ENCODE measurements at regions not wholly inside any gene's neighbourhood (a gene's known extent, or its start where the extent isn't known, plus 50 kb on each side); places are given as distances from the start of the nearest gene placed in this dataset.

- Histone ChIP-seq H3K4me1 (ENCODE audit: low read length) (no peaks in the 10 kb centered on the region), H3K36me3 (replicated peaks; ENCODE audit: low read depth, low read length) (no peaks in the 10 kb centered on the region), H3K4me2 (ENCODE audit: low read length) (no peak overlapping the region), H3K9ac (ENCODE audit: low read length) (no peak overlapping the region), H3K27ac (ENCODE audit: low read length) (no peak overlapping the region), H3K79me2 (ENCODE audit: low read length) (no peaks in the 10 kb centered on the region), H3K9me3 (ENCODE audit: insufficient read depth, low read length) (no peaks in the 10 kb centered on the region), H2AFZ (ENCODE audit: low read depth, low read length) (no peak overlapping the region), H4K20me1 (ENCODE audit: insufficient read depth, low read length) (no peaks in the 10 kb centered on the region), H3K27me3 (ENCODE audit: low read depth, low read length) (peaks cover 22% of the 10 kb centered on the region), H3K4me3 (ENCODE audit: low read length) (no peak overlapping the region)
- TF ChIP-seq CTCF (IDR thresholded peaks at IDR 0.05; ENCODE audit: low read depth, low read length) (no peak), EZH2phosphoT487 (IDR thresholded peaks at IDR 0.05; ENCODE audit: low read depth) (no peak)
Observed at GRCh38 chr11:19650467-19650866, 62.2 kb upstream of the NAV2 start.

GRCh38 chr11:19649751-19650150 lies 62.9 kb upstream of the NAV2 start:
- no peak for TF ChIP-seq EZH2phosphoT487 (IDR thresholded peaks at IDR 0.05; ENCODE audit: low read depth)
- no peak overlapping the region for H3K27ac ChIP-seq (ENCODE audit: low read length)
- peaks cover 22% of the 10 kb centered on the region for H3K27me3 ChIP-seq (ENCODE audit: low read depth, low read length)
- H3K4me2 ChIP-seq (ENCODE audit: low read length): no peak overlapping the region
- H2AFZ ChIP-seq (ENCODE audit: low read depth, low read length): no peak overlapping the region
- no peak overlapping the region for H3K4me3 ChIP-seq (ENCODE audit: low read length)
- H3K4me1 ChIP-seq (ENCODE audit: low read length): no peaks in the 10 kb centered on the region
- H3K9me3 ChIP-seq (ENCODE audit: insufficient read depth, low read length): no peaks in the 10 kb centered on the region
- no peaks in the 10 kb centered on the region for H4K20me1 ChIP-seq (ENCODE audit: insufficient read depth, low read length)
- H3K79me2 ChIP-seq (ENCODE audit: low read length): no peaks in the 10 kb centered on the region
- no peaks in the 10 kb centered on the region for H3K36me3 ChIP-seq (replicated peaks; ENCODE audit: low read depth, low read length)
- H3K9ac ChIP-seq (ENCODE audit: low read length): no peak overlapping the region

- H3K79me2 ChIP-seq (ENCODE audit: low read length): no peaks in the 10 kb centered on the region
- H3K9me3 ChIP-seq (ENCODE audit: insufficient read depth, low read length): no peaks in the 10 kb centered on the region
- H3K4me1 ChIP-seq (ENCODE audit: low read length): no peaks in the 10 kb centered on the region
- no peak overlapping the region for H3K9ac ChIP-seq (ENCODE audit: low read length)
- TF ChIP-seq CTCF (IDR thresholded peaks at IDR 0.05; ENCODE audit: low read depth, low read length): no peak
- TF ChIP-seq EZH2phosphoT487 (IDR thresholded peaks at IDR 0.05; ENCODE audit: low read depth): no peak
- no peak overlapping the region for H3K27ac ChIP-seq (ENCODE audit: low read length)
- H3K4me2 ChIP-seq (ENCODE audit: low read length): no peak overlapping the region
- no peak overlapping the region for H3K4me3 ChIP-seq (ENCODE audit: low read length)
- H2AFZ ChIP-seq (ENCODE audit: low read depth, low read length): no peak overlapping the region
- peaks cover 18% of the 10 kb centered on the region for H3K27me3 ChIP-seq (ENCODE audit: low read depth, low read length)
- H4K20me1 ChIP-seq (ENCODE audit: insufficient read depth, low read length): no peaks in the 10 kb centered on the region
- H3K36me3 ChIP-seq (replicated peaks; ENCODE audit: low read depth, low read length): no peaks in the 10 kb centered on the region
Observed at GRCh38 chr11:19648321-19648720, 64.3 kb upstream of the NAV2 start.

- Histone ChIP-seq H2AFZ (ENCODE audit: low read depth, low read length) (no peak overlapping the region), H3K27me3 (ENCODE audit: low read depth, low read length) (peaks cover 14% of the 10 kb centered on the region), H4K20me1 (ENCODE audit: insufficient read depth, low read length) (no peaks in the 10 kb centered on the region), H3K79me2 (ENCODE audit: low read length) (no peaks in the 10 kb centered on the region), H3K9ac (ENCODE audit: low read length) (no peak overlapping the region), H3K4me1 (ENCODE audit: low read length) (no peaks in the 10 kb centered on the region), H3K9me3 (ENCODE audit: insufficient read depth, low read length) (no peaks in the 10 kb centered on the region), H3K4me3 (ENCODE audit: low read length) (no peak overlapping the region), H3K4me2 (ENCODE audit: low read length) (no peak overlapping the region), H3K36me3 (replicated peaks; ENCODE audit: low read depth, low read length) (no peaks in the 10 kb centered on the region), H3K27ac (ENCODE audit: low read length) (no peak overlapping the region)
- TF ChIP-seq EZH2phosphoT487 (IDR thresholded peaks at IDR 0.05; ENCODE audit: low read depth) (no peak), CTCF (IDR thresholded peaks at IDR 0.05; ENCODE audit: low read depth, low read length) (no peak)
Observed at GRCh38 chr11:19647816-19648215, 64.8 kb upstream of the NAV2 start.

- Histone ChIP-seq H3K4me2 (ENCODE audit: low read length) (no peak overlapping the region), H3K79me2 (ENCODE audit: low read length) (no peaks in the 10 kb centered on the region), H3K4me3 (ENCODE audit: low read length) (no peak overlapping the region), H3K36me3 (replicated peaks; ENCODE audit: low read depth, low read length) (no peaks in the 10 kb centered on the region), H3K27ac (ENCODE audit: low read length) (no peak overlapping the region), H3K4me1 (ENCODE audit: low read length) (no peaks in the 10 kb centered on the region), H4K20me1 (ENCODE audit: insufficient read depth, low read length) (no peaks in the 10 kb centered on the region), H3K9me3 (ENCODE audit: insufficient read depth, low read length) (no peaks in the 10 kb centered on the region), H3K27me3 (ENCODE audit: low read depth, low read length) (peaks cover 9% of the 10 kb centered on the region), H2AFZ (ENCODE audit: low read depth, low read length) (no peak overlapping the region), H3K9ac (ENCODE audit: low read length) (no peak overlapping the region)
- TF ChIP-seq EZH2phosphoT487 (IDR thresholded peaks at IDR 0.05; ENCODE audit: low read depth) (no peak), CTCF (IDR thresholded peaks at IDR 0.05; ENCODE audit: low read depth, low read length) (no peak)
Observed at GRCh38 chr11:19646921-19647320, 65.7 kb upstream of the NAV2 start.
